PC-3 (cell line): ENCODE measurements at regions not wholly inside any gene's neighbourhood (a gene's known extent, or its start where the extent isn't known, plus 50 kb on each side); places are given as distances from the start of the nearest gene placed in this dataset.

ENCODE experiments used
- ATAC-seq: fragments of 200-7000 bp; cut with Tn5 transposase; 2 replicates; pipeline ENCODE4 v1.9.1; 2020; ENCODE audit warnings: mild to moderate bottlenecking, moderate library complexity
- BruUV-seq: library from RNA; stranded (reverse); fragments of 400-500 nt; replicated peaks from 2 replicates; lab custom pipeline; 2021; lab: Mats Ljungman, UMichigan
- CTCF ChIA-PET: fragments of 300-600 bp; sonication (Branson Sonifier 250); formaldehyde crosslinking; loops from one replicate; lab custom pipeline; 2022; ENCODE audit warnings: antibody characterized with exemption; lab: Charles Lee
- POLR2A ChIA-PET: fragments of 300-600 bp; sonication (Branson Sonifier 250); formaldehyde crosslinking; loops from one replicate; lab custom pipeline; 2022; ENCODE audit warnings: antibody characterized with exemption; ENCODE audit not compliant: unreplicated experiment; lab: Charles Lee
- DNase-seq: peaks from one replicate; pipeline ENCODE4 v3.0.0-alpha.2; 2015
- H2AFZ ChIP-seq: fragments of 300-600 bp; sonication (generic); 2 replicates; pipeline ENCODE4 v1.6.0; 2016; ENCODE audit warnings: antibody characterized with exemption, low read length
- H3F3A ChIP-seq: fragments of 300-600 bp; sonication (generic); one replicate; pipeline ENCODE4 v1.6.0; 2017; ENCODE audit warnings: antibody characterized with exemption, low read length, control low read depth, mild to moderate bottlenecking; ENCODE audit not compliant: unreplicated experiment
- H3K27ac ChIP-seq: fragments of 300-600 bp; sonication (generic); 2 replicates; pipeline ENCODE4 v1.5.1; 2016; ENCODE audit warnings: mild to moderate bottlenecking, low read length
- H3K27me3 ChIP-seq: fragments of 300-600 bp; sonication (generic); 2 replicates; pipeline ENCODE4 v1.6.1; 2016; ENCODE audit warnings: low read length, mixed read lengths
- H3K36me3 ChIP-seq: fragments of 300-600 bp; sonication (generic); 2 replicates; pipeline ENCODE4 v1.6.1; 2016; ENCODE audit warnings: low read depth, mixed run types, low read length, mixed read lengths
- H3K4me1 ChIP-seq: fragments of 300-600 bp; sonication (generic); 2 replicates; pipeline ENCODE4 v1.5.1; 2016; ENCODE audit warnings: low read length; ENCODE audit not compliant: insufficient read depth
- H3K4me2 ChIP-seq: fragments of 300-600 bp; sonication (generic); 2 replicates; pipeline ENCODE4 v1.6.0; 2016; ENCODE audit warnings: low read length
- H3K4me3 ChIP-seq: fragments of 300-600 bp; sonication (generic); 2 replicates; pipeline ENCODE4 v1.5.1; 2016; ENCODE audit warnings: mild to moderate bottlenecking, low read length, mixed read lengths
- H3K79me2 ChIP-seq: fragments of 300-600 bp; sonication (generic); 2 replicates; pipeline ENCODE4 v1.6.1; 2017; ENCODE audit warnings: low read length, mixed read lengths
- H3K9ac ChIP-seq: fragments of 300-600 bp; sonication (generic); 2 replicates; pipeline ENCODE4 v1.6.0; 2016; ENCODE audit warnings: mild to moderate bottlenecking, low read length
- H3K9me2 ChIP-seq: fragments of 300-600 bp; sonication (generic); replicated peaks from 2 replicates; pipeline ENCODE4 v1.6.1; 2016; ENCODE audit warnings: mixed run types, low read length, mixed read lengths
- H3K9me3 ChIP-seq: fragments of 300-600 bp; sonication (generic); 2 replicates; pipeline ENCODE4 v1.6.1; 2016; ENCODE audit warnings: low read length, mixed read lengths
- H4K20me1 ChIP-seq: fragments of 300-600 bp; sonication (generic); 2 replicates; pipeline ENCODE4 v1.6.1; 2016; ENCODE audit warnings: low read length, mixed read lengths
- EZH2 ChIP-seq: fragments of 300-600 bp; sonication (generic); IDR thresholded peaks from one replicate; pipeline ENCODE4 v1.6.1; 2017; ENCODE audit warnings: antibody characterized with exemption, mild to moderate bottlenecking, low read length; ENCODE audit not compliant: unreplicated experiment
- EZH2phosphoT487 ChIP-seq: fragments of 300-600 bp; sonication (generic); IDR thresholded peaks from 2 replicates; pipeline ENCODE4 v1.6.1; 2018; ENCODE audit warnings: mild to moderate bottlenecking, antibody characterized with exemption, low read length, borderline replicate concordance
- intact Hi-C: fragments of 100-400 bp; cut with micrococcal nuclease; formaldehyde crosslinking; loops from 2 replicates; pipeline ENCODE4 v1.9.0; 2023
- TF ChIP-seq, protein P1 (sequence below): fragments of 300-600 bp; sonication (generic); conservative IDR thresholded peaks from 2 replicates; pipeline ENCODE4 v1.5.1; 2017; ENCODE audit warnings: antibody characterized with exemption, low read depth, mild to moderate bottlenecking, low read length

DNA sequence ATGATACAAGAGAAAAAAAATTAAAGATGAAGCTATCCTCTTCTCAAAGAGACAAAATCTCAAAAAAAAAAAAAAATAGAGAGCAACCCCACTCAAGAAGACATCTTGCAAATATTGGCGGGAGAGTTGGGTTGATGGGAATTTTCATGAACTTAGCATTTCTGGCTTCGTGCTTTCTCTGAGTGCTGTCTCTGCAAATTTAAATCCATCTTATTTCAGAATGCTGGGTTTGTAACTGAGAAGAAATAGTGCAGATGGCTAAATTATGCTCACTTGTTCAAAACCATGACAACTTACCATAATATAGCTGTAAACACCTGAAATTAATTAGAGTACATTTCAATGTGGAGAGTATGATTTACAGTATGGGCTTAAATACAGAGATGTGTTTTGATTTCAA lies 484.8 kb upstream of the CELF2 start:
- H3K4me3 ChIP-seq: no peak overlapping the region
- no peak overlapping the region for H3K27ac ChIP-seq
- H3K4me2 ChIP-seq: no peak overlapping the region
- ChIA-PET POLR2A (no interaction called here), CTCF (no interaction called here)
- intact Hi-C loops: no loop called here
- no peaks in the 10 kb centered on the region for H3F3A ChIP-seq
- H3K9ac ChIP-seq: no peak overlapping the region
- TF ChIP-seq, protein P1, sequence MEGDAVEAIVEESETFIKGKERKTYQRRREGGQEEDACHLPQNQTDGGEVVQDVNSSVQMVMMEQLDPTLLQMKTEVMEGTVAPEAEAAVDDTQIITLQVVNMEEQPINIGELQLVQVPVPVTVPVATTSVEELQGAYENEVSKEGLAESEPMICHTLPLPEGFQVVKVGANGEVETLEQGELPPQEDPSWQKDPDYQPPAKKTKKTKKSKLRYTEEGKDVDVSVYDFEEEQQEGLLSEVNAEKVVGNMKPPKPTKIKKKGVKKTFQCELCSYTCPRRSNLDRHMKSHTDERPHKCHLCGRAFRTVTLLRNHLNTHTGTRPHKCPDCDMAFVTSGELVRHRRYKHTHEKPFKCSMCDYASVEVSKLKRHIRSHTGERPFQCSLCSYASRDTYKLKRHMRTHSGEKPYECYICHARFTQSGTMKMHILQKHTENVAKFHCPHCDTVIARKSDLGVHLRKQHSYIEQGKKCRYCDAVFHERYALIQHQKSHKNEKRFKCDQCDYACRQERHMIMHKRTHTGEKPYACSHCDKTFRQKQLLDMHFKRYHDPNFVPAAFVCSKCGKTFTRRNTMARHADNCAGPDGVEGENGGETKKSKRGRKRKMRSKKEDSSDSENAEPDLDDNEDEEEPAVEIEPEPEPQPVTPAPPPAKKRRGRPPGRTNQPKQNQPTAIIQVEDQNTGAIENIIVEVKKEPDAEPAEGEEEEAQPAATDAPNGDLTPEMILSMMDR: no peak
- TF ChIP-seq EZH2 (no peak), EZH2phosphoT487 (no peak)
- ATAC-seq (no peak), DNase-seq (no peak)
- no peaks in the 10 kb centered on the region for H3K4me1 ChIP-seq
- H3K9me3 ChIP-seq: no peaks in the 10 kb centered on the region
- BruUV-seq: no TSS peak
- no peaks in the 10 kb centered on the region for H3K27me3 ChIP-seq
- H4K20me1 ChIP-seq: no peaks in the 10 kb centered on the region
- H3K9me2 ChIP-seq: no peaks in the 10 kb centered on the region
- no peak overlapping the region for H2AFZ ChIP-seq
- H3K79me2 ChIP-seq: no peaks in the 10 kb centered on the region
- no peaks in the 10 kb centered on the region for H3K36me3 ChIP-seq

GRCh38 chr10:10533437-10533836 lies 484.2 kb upstream of the CELF2 start:
- Histone ChIP-seq H3K4me2 (no peak overlapping the region), H2AFZ (no peak overlapping the region), H3K9ac (no peak overlapping the region), H3F3A (no peaks in the 10 kb centered on the region), H3K9me2 (no peaks in the 10 kb centered on the region), H3K79me2 (no peaks in the 10 kb centered on the region), H3K27me3 (no peaks in the 10 kb centered on the region), H3K27ac (no peak overlapping the region), H3K4me3 (no peak overlapping the region), H3K4me1 (no peaks in the 10 kb centered on the region), H3K9me3 (no peaks in the 10 kb centered on the region), H3K36me3 (no peaks in the 10 kb centered on the region), H4K20me1 (no peaks in the 10 kb centered on the region)
- intact Hi-C loops: no loop called here
- ATAC-seq (no peak), DNase-seq (no peak)
- TF ChIP-seq EZH2 (no peak), EZH2phosphoT487 (no peak)
- TF ChIP-seq, protein P1: no peak
- no TSS peak for BruUV-seq
- ChIA-PET CTCF (no interaction called here), POLR2A (no interaction called here)

DNA sequence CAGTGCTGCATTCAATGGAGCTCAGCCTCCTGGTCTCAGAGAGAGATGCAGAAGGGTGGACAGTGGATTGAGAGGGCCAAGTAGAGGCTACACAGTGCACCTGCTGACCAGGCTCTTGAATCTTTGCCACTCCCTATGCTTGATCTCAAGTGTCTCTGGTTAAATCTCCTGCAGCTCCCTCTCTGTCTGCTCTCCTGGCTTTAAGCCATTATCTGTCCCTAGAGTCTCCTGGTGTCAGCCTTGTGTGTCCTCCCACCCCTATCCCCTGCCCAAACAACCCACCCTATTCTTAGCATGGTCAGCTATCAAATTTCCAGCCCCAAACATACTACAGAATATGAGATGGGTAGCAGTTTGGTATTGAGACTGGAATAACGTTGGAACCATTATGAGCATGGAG lies 479.3 kb upstream of the CELF2 start:
- H3F3A ChIP-seq: no peaks in the 10 kb centered on the region
- no peaks in the 10 kb centered on the region for H3K27me3 ChIP-seq
- no TSS peak for BruUV-seq
- no peaks in the 10 kb centered on the region for H3K9me2 ChIP-seq
- TF ChIP-seq EZH2phosphoT487: no peak
- TF ChIP-seq EZH2: no peak
- TF ChIP-seq, protein P1: no peak
- H3K79me2 ChIP-seq: no peaks in the 10 kb centered on the region
- POLR2A ChIA-PET: no interaction called here
- intact Hi-C loops: no loop called here
- no peak overlapping the region for H3K27ac ChIP-seq
- no peak overlapping the region for H3K9ac ChIP-seq
- no peak overlapping the region for H2AFZ ChIP-seq
- H3K4me2 ChIP-seq: no peak overlapping the region
- no peaks in the 10 kb centered on the region for H3K9me3 ChIP-seq
- no peaks in the 10 kb centered on the region for H3K4me1 ChIP-seq
- H3K4me3 ChIP-seq: no peak overlapping the region
- no peaks in the 10 kb centered on the region for H3K36me3 ChIP-seq
- CTCF ChIA-PET: no interaction called here
- DNase-seq (no peak), ATAC-seq (no peak)
- no peaks in the 10 kb centered on the region for H4K20me1 ChIP-seq
